GM21576 (cell line): ENCODE measurements at regions not wholly inside any gene's neighbourhood (a gene's known extent, or its start where the extent isn't known, plus 50 kb on each side); places are given as distances from the start of the nearest gene placed in this dataset.

Experiments
- ATAC-seq: cut with Tn5 transposase; IDR thresholded peaks from one replicate; pipeline ENCODE4 v1.9.1; 2021; ENCODE audit warnings: mild to moderate bottlenecking, moderate library complexity; ENCODE audit not compliant: unreplicated experiment

DNA sequence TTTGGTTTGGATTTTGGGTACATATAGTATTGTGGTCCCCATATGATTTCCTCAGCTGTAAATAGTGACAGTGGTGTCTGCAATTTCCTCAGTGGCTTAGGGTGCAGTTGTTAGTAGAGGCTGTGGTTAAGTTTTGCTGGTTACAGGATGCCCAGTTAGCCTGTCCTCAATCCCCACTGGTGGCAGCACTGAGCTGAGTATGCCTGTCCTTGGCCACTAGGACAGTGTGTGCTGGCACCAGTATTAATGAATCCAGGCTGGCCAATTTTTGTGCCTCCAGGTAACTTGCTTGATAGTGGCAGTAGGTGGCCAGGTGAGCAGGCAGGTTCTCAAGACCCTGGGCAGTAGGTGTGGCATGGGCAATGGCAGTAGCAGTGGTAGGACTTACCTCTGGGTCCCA, 973.1 kb downstream of the TMEM182 start:
- no peak for ATAC-seq

DNA sequence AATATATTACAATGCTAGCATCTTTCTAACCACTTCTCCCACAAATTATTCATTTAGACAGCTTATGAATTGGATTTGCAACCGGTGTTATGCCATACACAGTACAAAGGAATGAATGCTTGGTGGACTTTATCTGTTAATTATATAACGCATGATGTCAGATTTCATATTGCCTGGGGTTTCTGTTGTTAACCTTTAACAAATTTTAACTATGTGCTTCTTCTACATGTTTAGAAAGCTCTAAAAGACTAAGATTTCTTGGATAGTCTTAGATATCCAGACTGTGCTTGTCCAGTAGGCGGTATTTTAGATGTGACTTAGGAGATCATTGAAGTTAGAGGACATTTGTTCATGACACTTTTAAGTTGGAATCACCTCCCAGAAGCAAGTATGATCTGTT, 976.3 kb downstream of the TMEM182 start:
- no peak for ATAC-seq

DNA sequence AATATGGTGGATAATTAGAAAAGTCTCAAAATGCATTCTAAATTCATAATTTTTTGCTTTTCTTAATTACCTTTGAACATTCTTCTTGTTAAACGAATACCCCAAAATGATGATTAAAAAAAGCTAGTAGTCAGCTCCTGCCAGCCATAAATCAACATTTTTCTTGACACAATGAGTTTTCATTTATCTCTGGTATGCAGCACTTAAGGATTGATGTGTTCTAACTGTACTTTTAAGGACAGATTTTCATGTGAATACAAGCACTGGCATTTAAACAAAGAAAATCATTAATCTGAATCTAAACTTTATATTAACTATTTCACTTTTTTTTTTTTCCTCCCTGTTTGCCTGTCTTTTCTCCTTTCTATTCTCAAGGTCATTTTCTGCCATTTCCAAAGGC, 976.8 kb downstream of the TMEM182 start:
- no peak for ATAC-seq

DNA sequence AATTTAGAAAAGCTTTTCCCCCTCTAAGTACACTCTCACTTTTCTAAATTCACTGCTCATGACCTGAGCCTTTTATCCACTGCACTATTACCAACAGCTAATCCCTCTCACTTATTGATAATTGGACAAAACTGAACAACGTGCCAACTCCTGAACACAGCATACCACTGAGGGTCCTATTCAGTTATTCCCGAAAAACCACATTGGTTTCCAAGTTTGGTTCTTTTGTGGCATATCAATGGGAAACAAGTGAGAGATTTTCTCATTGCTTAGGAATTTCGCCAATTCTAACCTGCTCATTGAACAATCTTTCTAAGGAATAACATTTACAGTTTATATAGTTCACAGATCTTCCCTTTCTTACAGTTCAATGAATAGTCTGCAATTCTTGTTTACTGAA, 977.4 kb downstream of the TMEM182 start:
- no peak for ATAC-seq

DNA sequence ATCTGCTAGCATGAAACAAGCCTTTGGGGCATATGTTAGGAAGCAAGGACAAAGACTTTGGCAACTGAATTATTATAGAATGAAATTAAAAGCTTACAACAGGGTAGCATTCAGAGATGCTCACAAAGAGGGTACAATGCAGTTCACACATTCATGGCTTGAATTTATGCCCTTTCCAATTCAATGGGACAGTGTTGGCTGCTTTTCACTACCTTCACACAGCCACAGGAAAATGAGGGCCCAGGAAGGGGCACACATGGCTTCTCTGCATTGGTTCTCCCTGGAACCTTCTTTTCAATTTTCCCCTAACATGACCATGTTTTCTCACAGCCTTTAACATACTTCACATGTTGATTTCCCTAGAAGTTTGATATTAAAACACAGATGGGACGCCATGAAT, 978.1 kb downstream of the TMEM182 start:
- ATAC-seq: no peak

DNA sequence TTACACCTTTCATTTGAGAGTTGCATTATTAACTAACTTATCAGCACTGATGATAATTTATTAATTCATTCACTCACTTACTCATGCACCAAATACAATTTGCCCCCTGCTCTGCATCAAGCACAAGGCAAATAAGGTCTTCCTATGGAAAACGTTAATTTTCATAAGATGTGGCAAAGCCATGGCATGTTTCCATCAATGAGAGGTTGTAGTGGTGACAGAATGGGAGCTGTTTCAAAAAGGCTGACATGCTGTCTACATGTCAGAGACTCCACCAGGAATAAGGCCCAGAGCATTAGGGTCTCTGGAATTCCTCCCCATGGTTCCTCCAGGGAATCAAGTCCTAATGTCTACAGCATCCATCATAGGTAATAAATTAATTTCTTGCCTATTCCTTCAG, 978.8 kb downstream of the TMEM182 start:
- no peak for ATAC-seq

DNA sequence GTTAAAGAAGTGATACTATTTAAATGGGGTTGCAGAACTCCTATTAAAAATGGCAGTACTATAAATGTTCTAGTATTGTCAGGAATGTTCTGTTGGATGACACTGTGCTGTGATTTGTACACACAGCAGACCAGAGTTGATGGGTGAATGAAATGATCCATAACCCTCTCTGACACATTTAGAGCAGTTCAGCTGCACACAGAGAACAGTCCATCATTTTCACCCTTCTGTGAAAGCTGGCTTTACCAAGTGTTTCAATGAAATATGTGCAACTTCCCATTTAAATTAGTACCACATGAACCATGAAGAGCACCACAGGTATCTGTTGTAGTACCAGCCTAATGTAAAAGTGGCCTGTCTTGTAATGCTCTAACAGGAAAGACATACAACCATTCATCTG, 981.4 kb downstream of the TMEM182 start:
- ATAC-seq: no peak

DNA sequence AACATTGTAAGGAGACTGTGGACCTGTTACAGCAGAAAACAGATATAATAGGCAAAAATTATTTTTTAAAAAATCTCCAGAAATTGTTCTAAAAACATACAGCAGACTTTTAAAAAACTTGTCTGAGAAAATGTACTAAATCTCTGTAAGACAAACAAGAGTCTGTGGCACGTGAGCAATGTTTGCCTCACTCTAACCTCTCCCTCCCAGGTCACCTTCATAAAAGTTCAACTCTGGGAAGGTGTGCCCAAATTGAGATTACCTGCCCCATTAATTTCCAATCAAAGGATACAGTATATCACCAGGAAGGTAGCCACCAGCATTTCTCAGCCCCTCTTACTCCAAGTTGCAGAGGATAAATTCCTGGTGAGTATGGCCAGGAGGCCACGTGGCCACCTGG, 992.7 kb downstream of the TMEM182 start:
- no peak for ATAC-seq

DNA sequence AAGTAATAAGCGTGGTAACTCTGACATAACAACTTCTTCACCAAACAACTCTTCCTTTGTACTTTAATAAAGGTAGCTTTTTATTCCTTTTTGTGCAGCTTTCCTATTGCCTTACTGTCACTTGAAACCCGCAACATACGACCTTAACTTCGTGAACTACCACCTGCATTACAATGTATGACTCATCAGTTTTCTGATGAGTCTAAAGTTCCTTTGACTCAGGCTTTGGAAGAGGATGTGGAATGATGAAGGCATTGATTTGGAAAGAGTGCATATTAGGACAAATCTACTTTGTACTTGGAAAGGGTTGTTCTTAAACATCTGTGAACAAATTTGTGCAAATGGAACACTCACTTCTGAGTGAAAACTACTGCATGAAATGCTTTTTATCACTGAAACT, 1012.1 kb downstream of the TMEM182 start:
- ATAC-seq: no peak

DNA sequence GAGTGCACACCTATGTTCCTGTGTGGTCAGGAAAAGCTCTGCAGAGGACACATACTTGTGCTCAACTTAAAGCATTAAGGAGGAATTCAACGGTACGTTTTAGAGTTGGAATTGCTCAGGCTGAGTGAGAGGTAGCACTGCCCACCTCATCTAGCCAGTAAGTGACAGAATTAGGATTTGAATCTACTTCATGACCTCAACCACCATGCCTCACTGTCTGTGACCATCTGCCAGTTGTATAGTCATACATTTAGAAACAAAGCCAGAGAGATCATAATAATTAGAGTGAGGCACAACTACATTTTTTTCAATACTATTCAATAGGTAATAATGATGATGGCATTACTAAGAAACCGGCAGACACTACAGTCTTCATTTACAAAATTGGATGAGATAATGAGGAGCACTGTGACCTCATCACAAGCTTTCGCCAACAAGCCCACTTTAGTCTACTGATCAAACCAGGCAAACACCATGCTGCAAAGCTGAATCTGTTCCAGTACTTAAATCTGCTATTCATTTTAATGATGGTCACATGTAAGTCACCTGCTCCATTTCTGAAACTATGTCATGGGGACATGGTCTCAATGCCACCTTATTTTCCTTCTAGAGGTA, 1018.4 kb downstream of the TMEM182 start:
- ATAC-seq: no peak

DNA sequence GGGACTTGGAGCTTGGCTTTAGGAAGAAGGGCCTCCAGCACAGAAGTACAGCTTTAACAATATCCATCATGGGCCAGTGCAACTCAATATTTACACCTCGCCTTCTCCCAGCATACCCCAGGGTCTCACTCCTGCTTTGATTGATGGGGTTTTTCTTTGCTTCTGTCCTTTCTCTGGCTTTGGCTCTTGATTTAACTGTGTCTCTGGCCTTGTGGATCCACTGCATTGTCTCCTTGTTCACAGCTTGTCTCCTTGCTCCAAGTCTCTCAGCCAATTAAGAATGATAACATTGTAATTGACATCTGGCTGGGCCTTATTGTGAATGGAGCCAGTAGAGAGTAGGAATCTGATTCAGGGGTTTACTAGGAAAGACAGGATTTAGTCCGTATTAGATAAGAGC, 1019.5 kb downstream of the TMEM182 start:
- ATAC-seq: no peak

DNA sequence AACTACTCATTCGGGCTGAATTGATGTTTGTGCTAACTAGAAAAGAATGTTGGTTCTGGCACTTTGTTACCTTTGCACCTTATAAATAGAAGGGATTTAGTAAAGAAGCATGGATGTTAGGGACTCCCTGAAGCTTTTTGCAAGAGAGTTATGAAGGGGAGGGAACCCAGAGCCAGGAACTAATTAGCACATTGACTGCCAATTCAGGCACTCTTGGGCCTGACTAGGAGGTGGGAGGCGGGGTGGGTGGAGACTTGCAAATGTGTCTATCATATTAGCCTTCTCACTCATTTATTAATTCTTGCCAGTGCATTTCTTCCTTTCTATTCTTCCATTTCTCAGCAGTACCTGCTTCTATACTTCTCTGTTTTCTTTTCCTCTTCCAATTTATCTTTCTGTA, 1022.4 kb downstream of the TMEM182 start:
- ATAC-seq: no peak

DNA sequence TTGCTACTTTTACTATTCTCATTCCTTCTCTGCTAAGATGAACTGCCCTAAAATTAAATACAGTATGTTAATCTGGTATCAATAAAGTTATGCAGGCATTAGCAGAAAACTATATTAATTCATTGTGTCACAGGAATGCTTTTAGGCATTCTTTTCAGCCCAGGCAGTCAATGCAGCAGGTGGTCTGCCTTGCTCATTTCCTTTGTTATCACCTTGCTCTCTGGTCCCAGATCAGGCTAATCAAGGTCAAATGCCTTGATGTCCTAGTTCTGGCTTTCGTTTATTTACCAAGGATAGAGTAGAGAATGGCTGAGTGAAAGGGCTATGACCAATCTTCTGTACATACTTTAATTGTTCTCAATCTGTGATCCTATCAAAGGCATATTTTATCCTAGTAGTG, 1023.6 kb downstream of the TMEM182 start:
- no peak for ATAC-seq

DNA sequence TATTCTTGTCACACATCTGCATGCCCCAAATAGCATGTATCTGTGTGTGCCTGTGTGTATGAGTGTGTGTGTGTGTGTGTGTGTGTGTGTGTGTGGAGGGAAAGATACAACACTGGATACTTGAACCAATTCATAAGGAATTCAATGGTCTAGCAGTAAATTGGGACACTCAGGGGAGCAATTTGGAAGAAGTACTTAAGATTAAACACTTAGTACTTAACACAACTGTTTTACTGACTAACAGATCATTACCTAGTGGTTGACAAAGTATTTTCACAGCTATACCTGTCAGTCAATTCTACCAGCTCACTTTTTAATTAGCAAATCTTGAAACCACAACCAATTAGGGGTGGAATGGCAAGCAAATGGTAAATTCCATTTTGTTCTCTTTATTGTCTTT, 1024.1 kb downstream of the TMEM182 start:
- no peak for ATAC-seq

DNA sequence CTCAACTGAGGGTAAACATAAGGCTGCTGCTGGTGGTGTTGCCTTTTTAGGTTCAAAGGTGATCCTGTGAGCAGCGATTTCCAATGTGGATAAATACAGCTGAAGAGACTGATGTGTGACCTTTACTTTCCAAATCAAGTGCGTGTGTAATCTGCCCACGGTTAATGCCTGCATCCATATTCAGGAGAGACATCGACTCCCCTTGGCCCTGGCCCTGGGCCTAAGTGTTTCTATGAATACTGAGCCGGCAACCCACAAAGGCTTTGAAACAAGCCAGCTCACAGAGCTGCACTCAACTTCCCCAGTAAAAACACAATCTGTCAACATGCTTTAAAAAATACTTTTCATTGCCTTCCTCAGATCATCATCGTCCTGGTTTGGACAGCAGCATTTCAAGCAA, 1026.6 kb downstream of the TMEM182 start:
- no peak for ATAC-seq

DNA sequence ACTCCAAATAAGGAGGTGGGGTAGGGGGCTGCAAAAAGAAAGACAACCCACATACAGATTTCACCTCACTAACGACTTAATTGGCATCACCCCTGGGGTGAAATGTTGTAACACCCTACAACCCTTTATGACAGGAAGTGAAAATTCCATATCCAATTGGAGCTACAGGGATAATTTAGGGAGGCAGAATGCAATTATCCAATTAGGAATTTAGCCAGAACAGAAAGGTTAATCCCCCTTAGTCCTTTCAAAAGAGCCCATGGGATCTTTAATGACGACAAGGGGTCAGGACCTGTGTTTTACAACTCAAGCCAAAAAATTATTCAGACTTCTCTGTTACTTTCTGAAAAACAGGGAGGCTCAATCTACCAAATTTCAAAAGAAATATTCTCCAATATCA, 1027.1 kb downstream of the TMEM182 start:
- ATAC-seq: no peak

DNA sequence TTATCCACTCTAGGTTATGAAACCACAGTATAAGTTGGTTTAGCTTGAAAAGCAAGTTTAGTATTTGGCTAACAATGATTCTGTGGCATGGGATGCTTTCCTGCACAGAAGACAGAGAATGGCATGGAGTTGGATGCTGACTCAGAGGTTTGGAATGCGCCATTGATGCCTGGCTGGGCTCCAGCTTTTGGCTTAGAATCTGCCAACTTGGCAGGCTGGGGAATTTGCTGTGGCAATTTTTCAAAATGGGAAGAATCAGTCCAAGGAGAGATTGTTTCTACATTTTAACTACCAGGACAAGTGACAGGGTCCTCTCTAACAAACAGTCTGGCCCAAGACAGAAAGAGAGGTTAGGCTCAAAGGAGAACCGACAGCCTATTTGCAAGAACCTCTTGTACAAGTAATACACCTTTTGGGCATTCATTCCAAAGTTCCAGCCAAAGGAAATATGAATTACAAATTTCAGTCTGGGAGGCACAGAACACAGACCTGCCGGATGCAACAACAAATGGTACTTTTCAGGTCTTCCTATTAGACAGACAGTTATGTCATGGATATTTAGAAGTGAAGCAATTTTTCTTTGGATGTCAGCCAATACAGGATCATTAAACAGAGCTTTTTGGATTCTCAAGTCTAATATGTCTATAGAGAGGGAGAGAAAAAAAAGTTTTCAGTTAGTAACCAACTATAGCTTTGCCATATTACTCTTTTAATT, 1027.7 kb downstream of the TMEM182 start:
- ATAC-seq: no peak

DNA sequence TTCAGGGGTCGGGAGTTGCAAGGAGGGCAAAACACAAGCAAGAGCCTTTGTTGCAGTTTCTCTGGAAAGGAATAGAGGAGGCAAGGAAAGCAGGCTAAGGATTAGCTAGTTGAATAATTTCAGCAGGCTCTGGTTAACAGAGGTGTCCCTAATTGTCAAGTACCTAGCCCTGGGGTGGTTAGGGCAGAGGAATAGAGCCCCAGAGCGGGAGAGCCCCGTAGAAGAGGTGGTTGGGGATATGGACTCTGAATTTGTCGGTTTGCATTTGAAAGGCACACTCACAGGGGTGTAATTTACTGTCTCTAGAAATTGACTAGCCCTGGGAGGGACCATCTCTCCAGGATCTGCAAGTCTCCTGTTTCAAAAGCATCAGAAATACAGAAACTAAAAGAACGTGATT, 1030.2 kb downstream of the TMEM182 start:
- ATAC-seq: no peak

DNA sequence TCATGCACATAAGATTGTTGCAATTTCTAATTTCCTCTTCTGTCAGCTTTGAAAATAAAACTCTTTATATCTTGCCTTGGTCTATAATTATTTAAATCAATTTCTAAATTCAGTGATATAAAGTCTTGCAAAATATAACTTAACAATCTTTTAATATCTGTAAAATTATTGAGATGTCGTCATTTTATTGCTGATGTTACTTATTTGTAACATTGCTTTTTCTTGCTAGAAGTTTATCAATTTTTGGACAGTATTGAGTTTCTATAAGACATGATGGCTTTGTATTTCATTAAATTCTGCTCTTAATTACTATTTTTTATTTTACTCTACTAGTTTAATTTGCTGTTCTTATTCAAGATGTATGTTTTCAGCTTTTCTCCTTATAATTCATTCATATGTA, 1036.5 kb downstream of the TMEM182 start:
- ATAC-seq: no peak

DNA sequence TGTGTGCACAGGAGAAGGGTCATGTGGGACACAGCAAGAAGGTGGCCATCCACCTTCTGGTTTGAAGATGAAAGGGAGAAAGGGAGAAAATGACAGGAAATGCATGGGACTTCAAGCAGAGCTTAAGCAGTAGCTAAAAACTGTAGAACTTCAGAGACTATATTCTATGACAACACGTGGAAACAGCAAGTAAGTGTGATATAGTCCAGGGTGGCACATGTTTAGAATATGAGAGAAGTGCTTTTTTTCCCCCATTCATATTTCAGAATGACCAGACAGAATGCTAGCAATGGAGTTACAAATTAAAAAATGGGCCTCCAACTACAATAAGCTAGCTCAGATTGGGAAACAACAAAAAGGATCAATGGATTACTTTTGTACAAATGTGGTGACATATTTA, 1042.2 kb downstream of the TMEM182 start:
- no peak for ATAC-seq

DNA sequence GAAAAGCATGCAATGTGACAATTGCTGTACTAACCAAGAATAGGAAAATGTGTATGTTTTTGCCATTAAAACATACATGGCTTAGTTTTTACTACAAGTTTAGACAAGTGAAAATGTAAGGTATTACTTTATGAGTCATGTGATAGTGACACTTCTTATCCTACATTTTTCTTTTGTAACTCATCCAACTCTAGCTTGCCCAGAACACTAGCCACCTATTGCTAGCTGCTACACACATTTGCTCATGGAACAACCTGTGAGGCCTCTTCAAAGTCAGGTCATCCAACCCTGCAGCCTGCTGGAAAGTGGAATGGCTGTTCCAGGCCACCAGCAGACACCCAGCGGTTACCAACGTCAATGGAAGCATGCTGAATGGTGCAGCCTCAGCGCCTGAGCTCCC, 1043.9 kb downstream of the TMEM182 start:
- no peak for ATAC-seq

DNA sequence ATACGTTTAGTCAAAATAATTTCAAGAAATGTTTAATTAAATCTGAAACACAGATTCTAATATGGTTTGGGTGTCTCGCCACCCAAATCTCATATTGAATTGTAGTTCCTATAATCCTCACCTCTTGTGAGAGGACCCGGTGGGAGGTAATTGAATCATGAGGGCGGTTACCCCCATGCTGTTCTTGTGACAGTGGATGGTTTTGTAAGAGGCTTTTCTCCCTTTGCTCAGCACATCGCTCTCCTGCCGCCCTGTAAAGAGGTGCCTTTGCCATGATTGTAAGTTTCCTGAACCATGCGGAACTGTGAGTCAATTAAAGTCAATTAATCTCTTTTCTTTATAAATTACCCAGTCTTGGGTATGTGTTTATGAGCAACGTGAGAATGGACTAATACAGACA, 1045.1 kb upstream of the POU3F3 start:
- ATAC-seq: no peak

DNA sequence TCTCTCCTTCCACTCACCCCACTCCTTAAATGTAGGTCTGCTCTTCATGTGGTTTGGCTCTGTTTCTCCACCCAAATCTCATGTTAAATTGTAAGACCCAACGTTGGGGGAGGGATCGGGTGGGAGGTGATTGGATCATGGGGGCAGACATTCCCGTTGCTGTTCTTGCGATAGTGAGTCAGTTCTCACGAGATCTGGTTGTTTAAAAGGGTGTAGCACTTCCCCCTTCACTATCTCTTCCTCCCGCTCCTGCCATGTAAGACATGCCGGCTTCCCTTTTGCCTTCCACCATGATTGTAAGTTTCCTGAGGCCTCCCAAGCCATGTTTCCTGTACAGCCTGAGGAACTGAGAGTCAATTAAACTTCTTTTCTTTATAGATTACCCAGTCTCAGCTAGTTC, 1044.5 kb upstream of the POU3F3 start:
- ATAC-seq: no peak
